ENCODE measurements at regions not wholly inside any gene's neighbourhood (a gene's known extent, or its start where the extent isn't known, plus 50 kb on each side); places are given as distances from the start of the nearest gene placed in this dataset.

DNA sequence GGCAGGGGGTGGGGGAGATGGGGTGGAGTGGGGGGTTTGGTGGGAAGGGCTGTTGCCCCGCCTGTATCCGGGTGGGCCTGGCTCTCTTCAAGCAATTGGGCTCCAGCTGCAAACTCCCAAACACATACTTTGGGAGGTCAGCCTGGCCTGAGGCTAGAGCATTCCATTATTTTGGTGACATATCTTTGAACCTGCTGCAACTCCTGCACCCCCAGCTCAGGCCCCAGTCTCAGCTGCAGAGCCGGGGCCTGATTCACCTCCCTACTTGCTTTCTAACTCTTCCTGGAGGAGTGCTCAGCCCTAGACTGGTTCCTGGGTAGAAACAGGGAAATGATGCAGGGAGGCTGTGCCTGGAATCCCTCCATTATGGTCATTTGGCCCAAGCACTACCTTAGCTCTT, 140.8 kb upstream of the PRR23C start:
- Mint-ChIP-seq H3K4me3 (no peak overlapping the region), H3K27me3 (peaks cover 4% of the 10 kb centered on the region), H3K9me3 (ENCODE audit: insufficient read depth) (peaks cover 2% of the 10 kb centered on the region), H3K27ac (no peak overlapping the region), H3K4me1 (no peaks in the 10 kb centered on the region)
- no peak for TF ChIP-seq CTCF (IDR thresholded peaks at IDR 0.05)
- TF ChIP-seq EZH2 (IDR thresholded peaks at IDR 0.05; ENCODE audit: borderline replicate concordance, insufficient read depth, low read depth, low read length, poor library complexity, severe bottlenecking) = no peak
- H2AFZ ChIP-seq (ENCODE audit: insufficient read depth, low read depth, low read length, poor library complexity, severe bottlenecking) = no peak overlapping the region
- intact Hi-C loops (cut with micrococcal nuclease) = no loop called here
- no peaks in the 10 kb centered on the region for H3K4me1 ChIP-seq (ENCODE audit: control insufficient read depth in 2 of 2, insufficient read depth in 2 of 2, low read length in 2 of 2)
- ATAC-seq (ENCODE audit: low read depth) (no peak), DNase-seq (no peak)
- H3K27me3 ChIP-seq (replicated peaks in 1 of 4; ENCODE audit: control extremely low read depth in 1 of 4, control insufficient read depth in 3 of 4, insufficient read depth in 4 of 4, low read length in 3 of 4) = no peaks in the 10 kb centered on the region
- H3K4me3 ChIP-seq (ENCODE audit: control extremely low read depth in 1 of 5, extremely low read depth in 1 of 5, insufficient read depth in 1 of 5, low read depth in 2 of 5, low read length in 4 of 5) = no peak overlapping the region
- CTCF ChIA-PET = no interaction called here
- H3K36me3 ChIP-seq (replicated peaks in 1 of 2; ENCODE audit: control extremely low read depth in 1 of 2, control insufficient read depth in 1 of 2, extremely low read depth in 1 of 2, insufficient read depth in 2 of 2, low read length in 1 of 2) = no peaks in the 10 kb centered on the region
- no peaks in the 10 kb centered on the region for H3K79me2 ChIP-seq (ENCODE audit: control insufficient read depth, insufficient read depth, low read length)
- 100% methylated on average over 1 of the region's 3 CpGs for WGBS (ENCODE audit: insufficient coverage)
- POLR2A ChIA-PET = no interaction called here
- no peak overlapping the region for H3K9ac ChIP-seq (ENCODE audit: low read length)
- no peak overlapping the region for H3K4me2 ChIP-seq (replicated peaks; ENCODE audit: low read depth, low read length, poor library complexity, severe bottlenecking)
- H3K27ac ChIP-seq (ENCODE audit: low read length in 2 of 2) = no peak overlapping the region
- peaks cover 0 to 10% (median 6%) of the 10 kb centered on the region in 3 donors for H3K9me3 ChIP-seq (ENCODE audit: control extremely low read depth in 1 of 3, control insufficient read depth in 2 of 3, insufficient read depth in 1 of 3, low read length in 2 of 3)
- H4K20me1 ChIP-seq (ENCODE audit: control insufficient read depth, insufficient read depth, low read length, poor library complexity, severe bottlenecking) = no peaks in the 10 kb centered on the region

DNA sequence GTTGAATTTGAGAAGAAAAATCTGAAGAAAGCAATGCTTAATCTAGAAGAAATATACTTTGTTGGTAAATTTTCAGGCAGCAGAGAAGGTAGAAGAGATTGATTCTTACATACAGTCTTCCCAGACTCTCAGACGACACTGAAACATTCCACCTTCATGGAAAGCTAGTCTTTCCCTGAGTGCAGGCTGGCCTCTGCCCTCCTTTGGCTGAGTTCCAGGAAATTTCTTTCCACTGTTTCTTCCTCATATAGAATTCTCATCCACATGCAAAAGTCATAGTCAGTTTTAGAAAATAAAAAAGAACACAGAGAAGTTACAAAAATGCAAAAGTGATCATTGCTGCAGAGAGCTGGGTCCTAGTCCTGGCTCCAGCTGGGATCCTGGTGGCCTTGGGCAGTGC, 142.5 kb upstream of the PRR23C start:
- Mint-ChIP-seq H3K4me1 (no peaks in the 10 kb centered on the region), H3K4me3 (no peak overlapping the region), H3K27me3 (peaks cover 4% of the 10 kb centered on the region), H3K9me3 (ENCODE audit: insufficient read depth) (no peaks in the 10 kb centered on the region), H3K27ac (no peak overlapping the region)
- ChIA-PET POLR2A (no interaction called here), CTCF (no interaction called here)
- Histone ChIP-seq H3K27ac (ENCODE audit: low read length in 2 of 2) (no peak overlapping the region), H3K4me2 (replicated peaks; ENCODE audit: low read depth, low read length, poor library complexity, severe bottlenecking) (no peak overlapping the region), H2AFZ (ENCODE audit: insufficient read depth, low read depth, low read length, poor library complexity, severe bottlenecking) (no peak overlapping the region), H3K9me3 (ENCODE audit: control extremely low read depth in 1 of 3, control insufficient read depth in 2 of 3, insufficient read depth in 1 of 3, low read length in 2 of 3) (peaks cover 0 to 3% (median 0%) of the 10 kb centered on the region in 3 donors), H3K27me3 (replicated peaks in 1 of 4; ENCODE audit: control extremely low read depth in 1 of 4, control insufficient read depth in 3 of 4, insufficient read depth in 4 of 4, low read length in 3 of 4) (no peaks in the 10 kb centered on the region), H3K4me3 (ENCODE audit: control extremely low read depth in 1 of 5, extremely low read depth in 1 of 5, insufficient read depth in 1 of 5, low read depth in 2 of 5, low read length in 4 of 5) (no peak overlapping the region), H3K9ac (ENCODE audit: low read length) (no peak overlapping the region), H3K79me2 (ENCODE audit: control insufficient read depth, insufficient read depth, low read length) (no peaks in the 10 kb centered on the region), H4K20me1 (ENCODE audit: control insufficient read depth, insufficient read depth, low read length, poor library complexity, severe bottlenecking) (no peaks in the 10 kb centered on the region), H3K36me3 (replicated peaks in 1 of 2; ENCODE audit: control extremely low read depth in 1 of 2, control insufficient read depth in 1 of 2, extremely low read depth in 1 of 2, insufficient read depth in 2 of 2, low read length in 1 of 2) (no peaks in the 10 kb centered on the region), H3K4me1 (ENCODE audit: control insufficient read depth in 2 of 2, insufficient read depth in 2 of 2, low read length in 2 of 2) (no peaks in the 10 kb centered on the region)
- no CpG with 5 or more reads among the region's 1 CpG for WGBS (ENCODE audit: insufficient coverage)
- intact Hi-C loops (cut with micrococcal nuclease) = no loop called here
- DNase-seq = no peak
- TF ChIP-seq CTCF (IDR thresholded peaks at IDR 0.05) (no peak), EZH2 (IDR thresholded peaks at IDR 0.05; ENCODE audit: borderline replicate concordance, insufficient read depth, low read depth, low read length, poor library complexity, severe bottlenecking) (no peak)
- no peak for ATAC-seq (ENCODE audit: low read depth)

All from B cell (primary cell).